ENCODE measurements at regions not wholly inside any gene's neighbourhood (a gene's known extent, or its start where the extent isn't known, plus 50 kb on each side); places are given as distances from the start of the nearest gene placed in this dataset.

DNA sequence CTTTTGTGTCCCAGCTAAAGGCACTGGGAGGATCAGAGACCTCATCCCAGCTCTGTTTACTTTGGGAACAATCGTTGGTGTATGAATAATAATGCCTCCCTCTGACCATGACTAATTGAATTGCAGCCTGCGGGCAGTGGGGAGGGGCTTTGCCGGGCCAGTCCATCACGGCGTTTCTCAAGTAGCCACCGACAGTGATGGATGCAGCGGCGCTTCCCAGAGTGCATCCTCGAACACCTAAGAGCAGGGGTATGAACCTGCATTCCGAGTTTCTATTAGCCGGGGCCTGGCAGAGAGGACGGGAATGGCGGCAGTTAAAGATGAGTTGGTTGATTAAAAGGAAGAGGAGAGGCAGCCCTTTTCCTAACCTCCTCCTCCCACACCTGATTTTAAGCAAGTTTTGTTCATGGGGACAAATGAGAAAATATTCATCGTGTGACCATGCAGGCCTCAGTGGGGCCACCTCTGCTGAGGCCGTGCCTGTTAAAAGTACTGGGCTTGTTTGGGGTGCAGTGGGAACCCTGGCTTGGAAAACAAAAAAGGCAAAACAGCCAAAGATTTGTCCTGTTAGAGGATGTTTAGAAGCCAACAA is 154.1 kb downstream of the FOXA2 start:
- peak; percentile 76 for DNase-seq

DNA sequence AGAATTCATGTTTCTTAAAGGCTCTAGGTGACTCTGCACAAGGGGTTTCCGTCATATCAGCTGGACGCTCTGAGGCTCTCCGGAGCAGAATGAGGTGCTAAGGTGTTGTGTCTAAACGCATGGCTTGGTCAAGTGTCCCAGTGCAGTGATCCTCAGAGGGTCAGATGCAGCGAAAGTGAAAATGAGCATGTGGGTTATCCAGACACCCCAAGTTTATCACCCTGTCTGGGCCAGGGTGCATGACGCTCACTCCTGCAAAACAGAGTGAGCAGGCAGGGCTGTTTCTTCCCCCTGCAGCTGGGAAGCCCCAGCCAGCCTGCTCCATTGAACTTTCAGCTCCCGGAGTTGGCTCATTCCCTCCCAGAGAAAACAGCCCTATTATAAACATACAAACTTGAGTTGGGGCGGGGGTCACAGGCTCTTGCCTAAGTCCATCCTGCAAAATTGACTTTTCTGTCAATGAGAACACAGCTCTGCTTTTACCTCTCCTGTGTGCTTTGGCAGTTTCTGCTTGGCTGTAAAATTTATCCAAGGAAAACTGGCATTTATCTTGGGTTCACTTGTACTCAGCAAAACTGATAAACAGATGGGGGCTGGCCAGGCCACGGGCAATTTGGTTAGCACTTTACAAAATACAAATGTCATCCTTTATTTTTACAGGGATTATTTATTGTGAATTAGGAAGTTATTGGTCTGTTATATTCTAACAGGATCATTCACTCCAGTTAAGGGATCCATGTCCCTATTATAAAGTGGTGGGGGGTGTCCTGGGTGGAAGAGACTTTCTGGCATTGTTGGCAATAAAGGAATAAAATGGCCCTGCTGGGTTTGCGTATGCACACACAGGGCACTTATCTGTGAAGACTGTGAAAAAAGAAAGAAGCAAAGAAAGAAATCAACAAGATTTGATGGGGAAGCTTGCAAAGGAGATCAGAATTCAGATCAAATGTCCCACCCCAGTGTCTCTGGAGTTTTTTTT is 154.9 kb downstream of the FOXA2 start:
- no peak for DNase-seq

DNA sequence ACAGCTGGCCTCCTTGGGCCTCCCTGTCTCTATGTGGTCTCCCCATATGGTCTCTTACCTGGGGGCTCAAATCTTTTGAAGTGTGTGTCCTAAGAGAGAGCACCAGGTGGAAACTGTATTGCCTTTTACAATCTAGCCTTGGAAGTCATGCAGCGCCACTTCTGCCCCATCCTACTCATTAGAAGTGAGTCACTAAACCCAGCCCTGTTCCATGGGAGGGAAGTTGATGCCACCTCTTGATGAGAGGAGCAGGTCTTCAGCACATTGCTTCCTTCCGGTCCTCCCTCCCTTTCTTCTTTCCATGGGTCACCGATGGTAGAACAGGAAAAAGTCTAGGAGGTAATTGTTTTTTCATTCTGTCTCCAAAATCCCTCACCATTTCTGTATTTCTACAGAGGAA is 156.3 kb downstream of the FOXA2 start:
- no peak for DNase-seq

DNA sequence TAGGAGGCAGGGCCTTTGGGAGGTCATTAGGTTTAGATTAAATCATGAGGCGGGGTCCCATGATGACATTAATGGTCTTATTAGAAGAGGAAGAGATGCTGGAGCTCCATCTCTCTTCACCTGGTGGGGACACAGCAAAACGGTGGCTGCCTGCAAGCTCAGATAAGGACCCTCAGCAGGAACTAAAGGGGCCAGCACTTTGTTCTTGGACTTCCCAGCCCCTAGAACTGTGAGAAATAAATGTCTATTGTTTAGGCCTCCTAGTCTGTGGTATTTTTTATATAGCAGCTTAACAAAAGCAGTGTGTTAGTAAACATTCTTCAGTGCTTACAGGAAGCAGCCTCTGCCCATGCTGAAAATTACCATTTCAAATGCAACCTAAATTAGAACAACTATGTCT is 157.6 kb downstream of the FOXA2 start:
- DNase-seq, result no peak

DNA sequence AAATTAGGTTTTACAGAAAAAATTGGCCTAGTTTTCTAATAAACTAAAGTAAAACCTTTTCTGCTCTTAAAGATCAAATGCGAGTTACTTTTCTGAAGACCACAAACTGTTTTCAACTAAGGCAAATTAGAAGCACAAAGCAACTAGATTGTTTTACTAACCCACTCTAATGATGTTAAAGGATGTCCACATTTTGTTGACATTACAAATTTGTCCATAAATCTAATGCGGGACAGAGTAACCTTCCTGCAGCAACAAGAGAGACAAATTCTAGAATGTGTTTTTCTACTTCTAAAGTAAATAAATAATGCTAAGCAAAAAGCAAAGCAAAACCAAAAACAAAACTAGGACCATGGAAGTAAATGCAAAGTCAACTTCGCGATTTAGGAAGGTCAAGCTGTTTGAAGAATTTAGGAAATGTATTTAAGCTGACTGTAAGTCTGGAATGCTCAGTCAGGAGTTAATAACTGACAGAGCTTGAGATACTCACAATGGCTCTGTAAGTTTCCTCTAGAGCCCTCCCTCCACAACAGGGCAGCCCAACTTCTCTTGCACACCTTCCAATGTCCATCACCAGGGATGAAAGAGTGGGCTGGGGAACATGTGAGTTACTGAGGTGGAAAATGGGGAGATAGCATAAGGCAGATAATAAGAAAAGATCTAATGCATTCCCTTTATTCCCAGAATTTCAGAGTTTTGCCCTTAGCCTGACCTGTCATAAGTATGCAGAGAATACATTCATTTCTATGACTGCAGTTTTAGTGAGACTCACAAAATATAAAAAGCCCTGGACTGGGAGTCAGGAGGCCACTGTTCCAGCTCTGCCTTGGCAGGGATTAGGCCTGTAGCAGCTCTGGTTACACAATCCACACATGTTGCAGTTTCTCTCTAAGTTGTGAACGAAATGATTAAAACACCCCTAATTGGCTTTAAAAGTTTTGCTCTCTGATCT is 158.8 kb downstream of the FOXA2 start:
- no peak for DNase-seq

DNA sequence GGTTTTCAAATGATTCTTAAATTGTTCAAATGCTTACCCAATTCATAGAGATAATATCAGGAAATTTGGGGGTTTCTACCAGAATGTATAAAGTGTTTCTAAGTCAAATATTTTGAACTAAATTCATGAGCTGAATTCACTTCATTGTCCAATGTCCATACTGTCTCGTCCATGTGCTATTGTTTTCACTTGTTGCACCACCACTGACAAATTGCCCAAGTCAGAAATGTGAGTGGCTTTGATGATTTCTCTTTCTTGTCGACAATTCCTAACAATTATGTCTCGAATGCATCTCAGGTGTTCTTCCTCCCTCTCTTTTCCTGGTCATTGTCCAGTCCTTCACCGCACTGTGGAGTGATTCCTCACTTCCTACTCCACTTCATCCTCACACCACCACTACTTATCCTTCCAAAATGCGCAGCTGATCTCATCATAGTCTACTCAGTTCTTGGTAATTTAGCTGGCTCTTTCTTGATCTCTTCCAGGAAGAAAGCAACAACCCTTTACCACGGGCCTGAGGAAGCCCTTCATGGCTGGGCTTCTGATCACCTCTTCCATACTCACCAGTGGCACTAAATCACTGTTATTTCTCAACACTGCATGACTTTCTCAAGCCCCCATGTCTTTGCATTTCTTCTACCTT is 161.1 kb downstream of the FOXA2 start:
- no peak for DNase-seq

DNA sequence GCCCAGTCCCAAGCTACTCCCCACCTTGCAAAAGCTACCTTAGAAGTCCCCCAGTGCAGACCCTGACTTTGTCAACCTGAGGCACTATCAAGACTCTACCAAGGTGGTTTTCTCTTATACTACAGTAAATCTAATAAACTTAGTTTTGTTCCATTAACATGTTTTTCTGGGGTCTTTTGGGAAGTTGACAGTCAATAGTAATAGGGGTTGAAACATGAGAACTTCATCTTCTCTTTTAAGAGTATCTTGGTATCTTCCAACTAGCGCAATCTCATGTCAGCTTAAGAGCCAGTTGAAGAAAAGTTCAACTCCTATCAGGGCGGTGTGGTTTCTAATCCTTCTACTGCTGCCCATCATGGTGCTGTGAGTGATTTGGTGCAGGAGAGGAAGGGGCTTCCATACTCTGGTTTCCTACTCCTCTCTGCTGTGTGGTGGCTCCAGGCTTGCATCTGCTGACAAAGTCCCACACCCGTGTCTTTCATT is 164.2 kb downstream of the FOXA2 start:
- DNase-seq, result no peak

DNA sequence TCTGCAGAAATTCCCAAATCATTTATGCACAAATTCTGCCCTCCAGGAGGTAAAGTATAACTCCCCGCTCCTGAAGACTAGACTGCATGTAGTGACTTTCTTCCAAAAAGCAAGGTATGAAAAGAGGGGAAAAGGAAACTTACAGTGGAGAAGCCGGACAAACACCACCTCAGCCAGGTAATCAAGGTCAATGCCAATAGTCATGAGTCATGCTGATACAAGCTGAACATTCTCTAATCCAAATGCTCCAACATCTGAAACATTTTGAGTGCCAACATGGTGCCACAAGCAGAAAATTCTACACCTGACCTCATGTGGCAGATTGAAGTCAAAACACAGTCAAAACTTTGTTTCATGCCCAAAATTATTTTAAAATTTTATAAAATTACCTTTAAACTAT is 165.6 kb downstream of the FOXA2 start:
- no peak for DNase-seq

DNA sequence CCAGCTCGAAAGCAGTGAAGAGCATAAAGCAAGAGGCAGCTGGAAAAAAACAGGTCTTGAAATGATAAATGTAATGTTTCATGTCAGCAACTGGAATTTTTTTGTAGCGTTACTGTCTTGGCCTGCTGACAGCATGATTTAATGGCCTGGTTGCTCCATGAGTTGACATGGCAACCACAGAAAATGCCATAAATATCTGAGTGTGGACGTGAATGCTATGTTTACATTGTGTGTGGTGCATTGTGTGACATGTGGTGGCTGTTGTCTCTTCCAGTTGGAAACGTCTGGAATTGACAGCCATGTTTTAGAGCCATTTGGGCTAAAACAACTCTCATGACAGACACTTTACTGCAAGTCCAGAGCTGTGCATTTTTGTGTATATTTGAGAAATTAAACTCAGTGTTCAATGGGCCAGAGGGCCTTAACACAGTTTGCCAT is 170.0 kb downstream of the FOXA2 start:
- no peak for DNase-seq

DNA sequence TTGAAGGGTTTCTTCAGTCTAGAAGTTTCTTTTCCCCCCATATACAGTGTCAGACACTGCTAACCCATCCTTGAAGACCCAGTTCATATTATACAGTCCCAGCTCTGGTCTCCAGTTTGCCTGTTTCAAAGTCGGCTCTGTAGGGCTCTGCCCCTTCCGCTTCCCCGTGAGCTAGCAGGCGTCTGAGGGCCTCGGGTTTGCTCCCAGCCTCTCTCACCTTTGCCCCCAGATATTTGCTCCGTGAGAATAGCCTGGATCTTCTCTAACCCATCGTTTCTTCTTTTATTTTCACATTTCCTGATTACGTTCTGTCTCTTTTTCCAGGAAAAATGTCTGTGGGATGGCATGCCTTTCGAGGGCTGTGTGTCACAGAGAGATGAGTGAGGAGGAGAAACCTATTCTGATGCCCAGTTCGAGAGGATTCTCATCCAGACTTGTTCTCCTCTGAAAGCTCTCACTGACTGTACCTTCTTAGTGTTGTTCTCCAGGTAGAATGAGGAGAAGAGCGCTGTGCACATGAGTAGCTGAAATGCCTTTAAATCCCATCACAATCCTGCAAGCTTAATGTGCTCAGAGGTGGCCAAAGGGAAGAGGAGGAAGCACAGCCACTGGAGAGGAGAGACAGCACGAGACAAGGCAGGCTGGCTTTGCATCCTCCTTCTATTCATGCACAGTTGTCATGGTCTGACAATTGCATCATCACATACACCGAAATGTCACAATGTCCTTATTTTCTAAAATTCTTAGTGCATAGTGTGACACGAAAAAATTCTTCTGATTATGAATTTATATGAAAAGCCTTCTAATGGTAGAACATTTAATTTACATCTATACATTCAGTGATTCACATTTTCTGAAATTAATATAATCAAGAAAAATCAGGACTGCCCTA is 171.1 kb downstream of the FOXA2 start:
- DNase-seq, result no peak

DNA sequence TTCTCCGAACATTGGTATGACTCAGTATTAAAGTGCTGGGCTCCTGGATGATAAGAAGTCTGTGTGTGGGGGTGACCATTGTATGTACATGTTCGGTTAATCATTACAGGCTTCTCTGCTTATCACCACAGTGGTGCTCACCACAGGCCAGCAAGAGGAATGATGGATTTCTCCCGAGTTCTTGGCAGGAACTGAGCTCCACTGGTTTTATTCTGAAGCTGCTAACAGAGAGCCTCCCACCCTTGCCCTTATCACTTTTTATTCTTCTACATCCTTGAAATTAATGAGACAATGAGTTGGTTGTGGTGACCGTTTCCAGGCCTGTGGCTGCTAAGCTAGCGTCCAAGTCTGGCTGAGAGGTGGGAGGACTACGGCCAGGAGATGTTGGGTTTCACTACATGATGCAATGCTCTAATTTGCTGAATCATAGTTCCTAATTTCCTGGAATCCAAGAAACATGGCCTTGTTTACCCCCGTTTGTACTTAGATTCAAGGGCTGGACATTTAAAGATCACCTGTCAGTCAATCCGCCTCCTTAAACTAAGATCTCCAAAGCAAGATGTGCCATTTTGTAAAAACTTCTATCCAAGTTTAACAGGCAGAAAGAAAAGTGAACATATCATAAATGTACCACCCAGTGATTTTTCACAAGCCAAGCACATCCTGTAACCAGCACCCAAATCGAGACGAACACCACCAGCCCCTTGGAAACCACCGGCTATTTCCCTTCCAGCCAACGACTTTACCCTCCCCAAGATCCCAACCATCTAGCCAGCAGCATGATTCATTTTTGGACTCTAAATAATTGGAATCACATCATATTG is 172.5 kb downstream of the FOXA2 start:
- DNase-seq, result no peak

DNA sequence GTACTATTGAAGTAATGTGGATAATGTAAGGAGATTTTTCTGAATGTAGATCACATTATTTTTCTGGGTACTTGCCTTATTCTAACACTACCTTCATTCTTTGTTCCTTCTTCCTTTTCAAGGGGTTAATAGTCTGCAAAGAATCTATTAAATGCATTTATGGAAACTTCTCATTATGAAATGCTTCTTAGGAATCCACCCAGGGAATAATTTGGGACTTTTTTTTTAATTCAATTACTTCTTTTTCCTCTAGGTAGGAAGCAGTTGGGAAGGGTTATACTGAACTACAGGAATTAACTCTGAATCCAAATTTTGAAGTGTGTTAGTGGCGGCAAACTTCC is 173.1 kb downstream of the FOXA2 start:
- no peak for DNase-seq

DNA sequence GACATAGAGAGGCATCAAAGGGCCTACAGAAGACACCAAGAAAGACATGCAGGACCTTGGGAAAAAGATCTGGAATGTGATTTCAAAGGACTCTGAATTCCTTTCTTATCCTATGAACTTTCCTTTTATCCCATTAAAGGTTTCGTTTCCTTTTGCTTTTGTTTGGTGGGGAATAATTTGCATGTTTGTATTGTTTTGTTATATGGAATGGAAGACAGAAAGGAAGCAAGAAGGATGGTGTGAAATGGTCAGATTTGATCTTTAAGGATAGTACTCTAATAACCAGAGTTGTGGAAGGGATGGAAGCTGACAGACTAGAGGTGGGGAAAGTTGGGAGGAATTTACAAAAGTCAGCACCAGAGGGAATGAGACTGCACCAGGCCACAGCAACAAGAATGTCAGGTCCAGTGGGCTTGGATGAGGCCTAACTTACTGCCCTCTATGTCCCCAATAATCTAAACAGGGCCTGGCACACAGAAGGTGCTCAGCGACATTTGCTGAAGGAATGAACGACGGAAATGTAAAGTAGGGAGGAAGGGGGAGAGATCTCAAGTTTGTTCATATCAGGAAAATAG is 173.7 kb downstream of the FOXA2 start:
- DNase-seq, result no peak

DNA sequence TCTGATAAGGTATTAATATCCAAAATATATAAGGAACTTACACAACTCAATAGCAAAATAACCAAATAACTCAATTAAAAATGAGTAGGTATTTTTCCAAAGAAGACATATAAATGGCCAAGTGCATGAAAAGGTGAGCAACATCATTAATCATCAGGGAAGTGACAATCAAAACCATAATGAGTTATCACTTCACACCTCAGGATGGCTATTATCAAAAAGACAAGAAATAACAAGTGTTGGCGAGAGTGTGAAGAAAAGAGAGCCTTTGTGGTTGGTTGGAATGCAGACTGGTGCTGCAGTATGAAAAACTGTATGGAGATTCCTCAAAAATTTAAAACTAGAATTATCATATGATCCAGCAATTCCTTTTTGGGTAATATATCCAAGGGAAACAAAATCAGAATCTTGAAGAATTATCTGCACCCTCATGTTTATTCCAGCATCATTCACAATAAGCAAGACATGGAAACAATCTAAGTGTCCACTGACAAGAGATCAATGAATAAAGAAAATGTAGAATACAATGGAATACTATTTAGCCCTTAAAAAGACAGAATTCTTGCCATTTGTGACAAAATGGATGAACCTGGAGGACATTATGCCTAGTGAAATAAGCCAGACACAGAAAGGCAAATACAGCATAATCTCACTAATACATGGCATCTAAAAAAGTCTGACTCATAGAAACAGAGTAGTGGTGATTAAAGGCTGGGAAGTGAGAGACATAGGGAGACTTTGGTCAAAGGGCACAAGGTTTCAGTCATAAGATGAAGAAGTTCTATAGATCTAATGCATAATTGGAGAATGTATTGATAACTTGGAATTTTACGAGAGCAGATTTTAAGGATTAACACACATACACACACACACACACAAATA is 175.6 kb downstream of the FOXA2 start:
- DNase-seq, result no peak

DNA sequence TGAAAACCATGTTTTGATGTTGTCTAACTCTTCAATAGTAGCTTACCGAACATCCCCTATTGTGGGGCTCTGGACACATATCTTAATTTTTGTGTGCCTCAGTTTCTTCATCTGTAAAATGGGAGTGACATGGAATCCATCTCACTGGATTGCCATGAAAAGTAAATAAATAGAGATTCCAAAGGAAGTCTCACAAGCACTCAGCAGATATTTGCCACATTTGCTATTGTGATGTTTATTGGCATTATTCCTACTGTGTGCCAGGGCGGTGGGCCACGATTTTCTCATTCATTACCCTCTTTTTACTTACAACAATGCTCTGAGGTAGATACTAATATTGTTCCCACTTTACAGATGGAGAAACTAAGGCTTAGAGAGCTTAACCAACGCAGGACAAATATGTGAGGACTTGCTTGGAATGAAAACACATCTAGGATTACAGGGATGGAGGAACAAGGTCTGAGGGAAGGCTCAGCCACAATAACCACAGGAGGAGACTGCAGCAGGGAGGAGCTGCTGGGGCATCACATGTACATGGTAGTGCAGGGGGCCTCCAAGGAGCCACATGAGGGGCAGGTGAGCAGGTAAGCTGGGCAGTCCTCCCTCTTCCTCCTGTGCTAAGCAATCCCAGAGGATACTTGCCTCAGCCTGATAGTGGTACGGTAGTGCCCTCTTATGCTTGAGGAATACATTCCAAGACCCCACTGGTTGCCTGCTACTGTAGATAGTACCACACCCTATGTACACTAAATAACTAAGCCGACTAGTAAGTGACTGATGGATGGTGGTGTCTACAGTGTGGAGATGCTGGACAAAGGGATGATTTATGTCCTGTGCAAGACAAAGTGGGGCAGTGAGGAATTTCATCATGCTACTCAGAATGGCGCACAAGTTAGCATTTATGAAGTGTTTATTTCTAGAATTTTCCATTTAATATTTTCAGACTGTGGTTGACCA is 176.9 kb downstream of the FOXA2 start:
- no peak for DNase-seq

DNA sequence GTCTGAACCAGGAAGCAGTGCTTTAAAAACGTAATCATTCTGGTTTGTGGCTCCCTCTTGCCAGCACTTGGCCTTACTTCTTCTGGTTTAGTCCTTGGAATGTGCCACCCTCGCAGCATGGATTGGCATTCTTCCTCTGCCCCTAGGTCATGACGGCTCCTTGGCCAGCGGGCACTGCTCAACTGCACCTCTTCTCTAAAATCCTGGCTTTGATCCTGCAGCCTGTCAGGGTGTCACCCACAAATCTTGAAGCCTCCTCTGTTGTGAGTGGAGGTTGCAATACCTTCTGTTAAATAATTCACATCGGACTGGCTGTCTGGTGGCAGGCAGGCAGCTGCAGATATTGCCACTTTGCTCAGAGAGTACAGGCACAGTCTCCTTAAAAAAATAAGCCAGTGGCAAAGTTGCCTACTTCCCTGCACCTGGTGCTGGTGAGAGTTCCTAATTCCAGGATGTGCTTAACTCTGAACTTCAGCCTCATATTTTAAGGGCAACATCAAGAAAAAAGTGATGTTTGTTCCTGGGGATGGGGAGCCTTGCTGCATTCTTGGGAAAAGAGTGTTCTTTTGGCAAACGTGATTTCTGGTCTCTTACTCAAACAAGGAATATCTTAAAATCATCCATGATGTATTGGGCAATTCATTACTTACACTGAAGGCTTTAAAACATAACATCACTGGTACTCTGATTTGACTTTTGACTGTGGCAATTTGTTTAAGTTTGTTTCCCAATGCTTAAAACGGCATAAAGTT is 179.8 kb downstream of the FOXA2 start:
- no peak for DNase-seq

Data from COR-L47 (cell line).